ENCODE measurements at regions not wholly inside any gene's neighbourhood (a gene's known extent, or its start where the extent isn't known, plus 50 kb on each side); places are given as distances from the start of the nearest gene placed in this dataset.
"Not testable (repeated sequence)": the region's sequence is repeated elsewhere in the genome, so short reads cannot be mapped to it uniquely, and the experiment has no call there.

- Mint-ChIP-seq H3K36me3 (peaks cover under 1% of the 10 kb centered on the region), H3K9me3 (peaks cover under 1% of the 10 kb centered on the region), H3K27me3 (peaks cover 6% of the 10 kb centered on the region), H3K4me3 (no peak overlapping the region), H3K27ac (no peak overlapping the region), H3K4me1 (no peaks in the 10 kb centered on the region)
- ATAC-seq (ENCODE audit: low read depth), result no peak
- no peak for DNase-seq
- POLR2A ChIA-PET, result no interaction called here
These were observed 119.7 kb upstream of the AHI1 start for GRCh38 chr6:135617222-135617621.

DNA sequence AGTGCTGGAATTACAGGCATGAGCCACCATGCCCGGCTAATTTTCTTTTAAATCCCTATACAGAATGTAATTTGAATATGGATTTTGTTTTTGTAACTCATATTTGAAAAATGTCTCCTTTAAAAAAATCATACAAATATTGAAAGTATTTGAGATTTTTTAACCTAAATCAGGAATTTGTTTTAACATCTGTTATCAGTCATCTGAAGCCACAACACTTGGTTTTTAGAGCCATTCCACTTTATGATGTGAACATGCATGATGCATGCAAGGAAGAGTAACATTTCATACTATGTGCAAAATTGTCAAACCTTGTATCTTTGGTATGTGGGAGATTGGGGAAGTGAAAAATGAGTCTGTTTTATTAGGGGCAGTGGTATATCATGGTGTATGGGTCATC is 124.5 kb upstream of the AHI1 start:
- POLR2A ChIA-PET, result no interaction called here
- H3K36me3 Mint-ChIP-seq, result peaks cover 3% of the 10 kb centered on the region
- H3K4me3 Mint-ChIP-seq, result no peak overlapping the region
- peaks cover 6% of the 10 kb centered on the region for H3K4me1 Mint-ChIP-seq
- DNase-seq (no peak), ATAC-seq (ENCODE audit: low read depth) (no peak)
- H3K9me3 Mint-ChIP-seq, result peaks cover 10% of the 10 kb centered on the region
- no peak overlapping the region for H3K27ac Mint-ChIP-seq
- peaks cover under 1% of the 10 kb centered on the region for H3K27me3 Mint-ChIP-seq

- Mint-ChIP-seq H3K27me3 (no peaks in the 10 kb centered on the region), H3K4me3 (no peak overlapping the region), H3K9me3 (peaks cover 12% of the 10 kb centered on the region), H3K36me3 (peaks cover 5% of the 10 kb centered on the region), H3K4me1 (peaks cover 6% of the 10 kb centered on the region), H3K27ac (no peak overlapping the region)
- ATAC-seq (ENCODE audit: low read depth), result no peak
- POLR2A ChIA-PET, result no interaction called here
- DNase-seq, result no peak
These were observed 126.4 kb upstream of the AHI1 start for GRCh38 chr6:135623979-135624378.

DNA sequence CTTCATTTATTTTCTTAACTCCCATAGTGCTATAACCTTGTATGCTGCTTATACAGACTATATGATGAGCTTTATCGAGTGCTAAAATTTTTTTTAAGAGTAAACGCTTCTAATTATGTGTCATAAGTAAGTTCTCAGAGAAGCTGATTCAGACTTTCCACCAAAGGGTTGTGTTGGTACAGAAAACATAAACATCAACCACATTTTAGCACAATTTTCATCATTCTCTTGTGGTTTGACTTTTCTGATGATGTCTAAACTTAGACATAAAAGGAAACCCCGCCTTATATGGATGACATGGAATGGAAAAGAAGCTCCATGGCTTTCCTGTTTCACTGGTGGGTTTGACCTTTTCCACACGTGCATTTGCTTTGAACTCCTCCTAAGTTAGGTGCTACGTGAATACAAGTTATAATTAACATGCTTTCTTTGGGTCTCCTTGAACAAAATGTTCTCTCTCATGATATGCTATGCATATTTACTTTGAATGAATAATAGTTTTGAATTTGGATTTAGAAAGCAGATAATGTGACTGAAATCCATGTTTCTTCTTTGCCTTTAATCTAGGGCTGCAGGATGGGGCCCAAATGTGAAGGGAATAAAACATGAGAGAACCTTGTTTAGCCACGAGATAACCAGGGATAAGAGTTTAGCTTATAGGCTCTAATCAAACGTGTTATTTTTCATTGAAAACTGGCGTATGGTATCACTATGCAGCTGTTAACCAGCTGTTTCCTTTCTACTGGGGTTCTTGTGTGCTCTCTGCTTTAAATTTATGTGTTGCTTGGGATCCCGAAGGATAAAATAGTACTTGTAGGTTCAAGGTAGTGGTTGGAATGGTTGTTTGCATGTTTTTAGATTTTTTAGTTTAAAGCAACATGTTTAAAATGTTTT is 127.1 kb upstream of the AHI1 start:
- Mint-ChIP-seq H3K4me1 (peaks cover 6% of the 10 kb centered on the region), H3K27ac (no peak overlapping the region), H3K4me3 (no peak overlapping the region), H3K36me3 (peaks cover 5% of the 10 kb centered on the region), H3K27me3 (no peaks in the 10 kb centered on the region), H3K9me3 (peaks cover 12% of the 10 kb centered on the region)
- ATAC-seq (ENCODE audit: low read depth) (peak; percentile 61), DNase-seq (no peak)
- POLR2A ChIA-PET, result interaction anchor here (0.5 kb wide), 1 partner anchor 32 kb away, joined by 5 read pairs; no protein-coding TSS in a partner anchor

GRCh38 chr6:135626001-135626400 is 128.5 kb upstream of the AHI1 start:
- POLR2A ChIA-PET; H3K4me3 Mint-ChIP-seq; H3K27ac Mint-ChIP-seq; DNase-seq; H3K27me3 Mint-ChIP-seq; H3K36me3 Mint-ChIP-seq; ATAC-seq (ENCODE audit: low read depth); H3K4me1 Mint-ChIP-seq: not testable (repeated sequence)
- peaks cover 12% of the 10 kb centered on the region for H3K9me3 Mint-ChIP-seq

- Mint-ChIP-seq H3K9me3 (peaks cover 12% of the 10 kb centered on the region), H3K27ac (no peak overlapping the region), H3K27me3 (peaks cover 2% of the 10 kb centered on the region), H3K4me3 (no peak overlapping the region), H3K36me3 (peaks cover 4% of the 10 kb centered on the region), H3K4me1 (peaks cover 6% of the 10 kb centered on the region)
- no peak for DNase-seq
- no peak for ATAC-seq (ENCODE audit: low read depth)
- POLR2A ChIA-PET, result no interaction called here
These were observed 129.7 kb upstream of the AHI1 start for GRCh38 chr6:135627092-135627715.

GRCh38 chr6:135630789-135631376 is 133.3 kb upstream of the AHI1 start:
- H3K27ac Mint-ChIP-seq, result no peak overlapping the region
- H3K4me1 Mint-ChIP-seq, result no peaks in the 10 kb centered on the region
- H3K4me3 Mint-ChIP-seq, result no peak overlapping the region
- DNase-seq, result no peak
- H3K36me3 Mint-ChIP-seq, result peaks cover 2% of the 10 kb centered on the region
- no peak for ATAC-seq (ENCODE audit: low read depth)
- peaks cover 5% of the 10 kb centered on the region for H3K9me3 Mint-ChIP-seq
- H3K27me3 Mint-ChIP-seq, result peaks cover 2% of the 10 kb centered on the region
- POLR2A ChIA-PET, result no interaction called here

- DNase-seq, result no peak
- no peak overlapping the region for H3K4me3 Mint-ChIP-seq
These were observed 134.3 kb upstream of the AHI1 start for GRCh38 chr6:135631821-135632220.

DNA sequence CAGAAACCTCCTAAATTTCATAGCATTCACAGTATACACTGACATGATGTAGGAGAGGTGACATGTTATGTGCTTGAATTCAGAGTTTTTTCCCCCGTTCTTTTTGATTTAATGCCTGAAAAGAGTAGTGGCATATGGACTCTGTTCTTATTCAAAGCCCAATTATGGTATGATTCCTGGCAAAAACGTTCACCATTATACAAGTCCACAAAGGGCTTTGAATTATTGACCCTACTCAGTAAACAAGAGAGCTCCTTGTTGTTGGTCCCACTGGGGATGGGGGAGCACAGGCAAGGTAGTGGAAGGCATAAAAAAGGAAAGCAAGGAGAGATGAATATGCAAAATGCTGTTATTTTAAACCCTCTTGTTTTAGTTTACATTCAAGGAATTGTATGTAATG is 136.0 kb upstream of the AHI1 start:
- H3K9me3 Mint-ChIP-seq, result peaks cover 2% of the 10 kb centered on the region
- POLR2A ChIA-PET, result no interaction called here
- H3K36me3 Mint-ChIP-seq, result peaks cover 1% of the 10 kb centered on the region
- H3K27ac Mint-ChIP-seq, result no peak overlapping the region
- H3K4me1 Mint-ChIP-seq, result no peaks in the 10 kb centered on the region
- ATAC-seq (ENCODE audit: low read depth) (no peak), DNase-seq (no peak)
- H3K4me3 Mint-ChIP-seq, result no peak overlapping the region
- H3K27me3 Mint-ChIP-seq, result peaks cover 2% of the 10 kb centered on the region

More at GRCh38 chr6:135631821-135632220, 134.3 kb upstream of the AHI1 start:
- Mint-ChIP-seq H3K4me1 (no peaks in the 10 kb centered on the region), H3K9me3 (peaks cover 4% of the 10 kb centered on the region), H3K27ac (no peak overlapping the region), H3K36me3 (peaks cover 3% of the 10 kb centered on the region), H3K27me3 (peaks cover 2% of the 10 kb centered on the region)
- no peak for ATAC-seq (ENCODE audit: low read depth)
- POLR2A ChIA-PET, result no interaction called here

DNA sequence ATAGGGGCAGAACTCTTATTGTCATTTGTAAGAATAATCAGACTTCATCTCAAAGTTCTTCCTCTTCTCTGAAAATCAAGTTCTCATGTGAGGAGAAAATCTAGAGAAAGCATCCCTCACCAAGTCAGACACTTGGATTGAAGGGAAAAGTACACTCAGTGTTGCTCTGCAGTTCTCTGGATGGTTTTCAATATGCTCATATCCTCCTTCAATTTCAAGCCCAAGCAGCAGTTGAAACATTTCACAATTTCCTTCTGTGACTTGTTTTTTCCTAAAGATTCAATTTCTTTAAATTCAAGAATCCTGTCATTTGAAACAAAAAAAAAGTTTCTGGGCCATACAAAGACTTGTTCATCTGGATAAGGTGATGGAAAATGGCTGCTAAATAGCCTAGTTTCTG is 140.2 kb upstream of the AHI1 start:
- H3K4me3 Mint-ChIP-seq, result no peak overlapping the region
- POLR2A ChIA-PET, result no interaction called here
- H3K27ac Mint-ChIP-seq, result no peak overlapping the region
- peaks cover 2% of the 10 kb centered on the region for H3K9me3 Mint-ChIP-seq
- no peaks in the 10 kb centered on the region for H3K27me3 Mint-ChIP-seq
- H3K36me3 Mint-ChIP-seq, result peaks cover 1% of the 10 kb centered on the region
- DNase-seq (no peak), ATAC-seq (ENCODE audit: low read depth) (no peak)
- peaks cover 5% of the 10 kb centered on the region for H3K4me1 Mint-ChIP-seq

- no peak overlapping the region for H3K27ac Mint-ChIP-seq
- POLR2A ChIA-PET, result no interaction called here
These were observed 140.6 kb upstream of the AHI1 start for GRCh38 chr6:135638108-135638507.

GRCh38 chr6:135640048-135640447 is 142.5 kb upstream of the AHI1 start:
- Mint-ChIP-seq H3K36me3 (peaks cover 1% of the 10 kb centered on the region), H3K4me1 (peaks cover 5% of the 10 kb centered on the region), H3K4me3 (no peak overlapping the region), H3K9me3 (peaks cover 5% of the 10 kb centered on the region), H3K27ac (no peak overlapping the region), H3K27me3 (no peaks in the 10 kb centered on the region)
- DNase-seq (no peak), ATAC-seq (ENCODE audit: low read depth) (no peak)
- POLR2A ChIA-PET, result no interaction called here

More at GRCh38 chr6:135638108-135638507, 140.6 kb upstream of the AHI1 start:
- no peak for DNase-seq
- Mint-ChIP-seq H3K4me3 (no peak overlapping the region), H3K27me3 (no peaks in the 10 kb centered on the region), H3K36me3 (peaks cover 1% of the 10 kb centered on the region), H3K4me1 (peaks cover 5% of the 10 kb centered on the region), H3K9me3 (peaks cover 2% of the 10 kb centered on the region)
- no peak for ATAC-seq (ENCODE audit: low read depth)

- POLR2A ChIA-PET, result no interaction called here
- Mint-ChIP-seq H3K9me3 (peaks cover 5% of the 10 kb centered on the region), H3K4me1 (peaks cover 5% of the 10 kb centered on the region), H3K36me3 (peaks cover 1% of the 10 kb centered on the region), H3K4me3 (no peak overlapping the region), H3K27ac (no peak overlapping the region), H3K27me3 (no peaks in the 10 kb centered on the region)
- ATAC-seq (ENCODE audit: low read depth), result peak; percentile 42
- no peak for DNase-seq
These were observed 143.0 kb upstream of the AHI1 start for GRCh38 chr6:135640449-135641111.
